ENCODE measurements at regions not wholly inside any gene's neighbourhood (a gene's known extent, or its start where the extent isn't known, plus 50 kb on each side); places are given as distances from the start of the nearest gene placed in this dataset.

GRCh38 chr3:96491868-96492267 lies 322.5 kb upstream of the EPHA6 start:
- TF ChIP-seq CTCF (IDR thresholded peaks at IDR 0.05; ENCODE audit: insufficient read depth, low read depth, low read length) (no peak), EZH2 (IDR thresholded peaks at IDR 0.05; ENCODE audit: insufficient read depth, low read length) (no peak)

All from astrocyte (in vitro differentiated cells and primary cell).